ENCODE measurements at regions not wholly inside any gene's neighbourhood (a gene's known extent, or its start where the extent isn't known, plus 50 kb on each side); places are given as distances from the start of the nearest gene placed in this dataset.
A peak's percentile ranks its signal among the peaks of the same experiment; 100 is the strongest.

- no peak for DNase-seq (ENCODE audit: low read depth, low spot score)
- Histone ChIP-seq H3K9me3 (ENCODE audit: low read depth, low read length) (no peaks in the 10 kb centered on the region), H3K4me3 (no peak overlapping the region), H3K27ac (no peak overlapping the region), H3K36me3 (ENCODE audit: insufficient read depth, low read length) (no peaks in the 10 kb centered on the region), H3K9ac (ENCODE audit: insufficient read length) (no peak overlapping the region)
- TF ChIP-seq POLR2AphosphoS5 (IDR thresholded peaks at IDR 0.05; ENCODE audit: borderline replicate concordance, low read depth, low read length) (no peak), EZH2 (IDR thresholded peaks at IDR 0.05) (no peak), FOXP2 (optimal IDR thresholded peaks at IDR 0.05; ENCODE audit: control extremely low read depth, extremely low read length, insufficient read depth) (no peak)
Measured at GRCh38 chr4:177558995-177559394, 116.8 kb upstream of the AGA start.

- no peak overlapping the region for H3K4me3 ChIP-seq
- no peaks in the 10 kb centered on the region for H3K36me3 ChIP-seq (ENCODE audit: insufficient read depth, low read length)
- no peak overlapping the region for H3K9ac ChIP-seq (ENCODE audit: insufficient read length)
- H3K9me3 ChIP-seq (ENCODE audit: low read depth, low read length), result no peaks in the 10 kb centered on the region
- TF ChIP-seq FOXP2 (optimal IDR thresholded peaks at IDR 0.05; ENCODE audit: control extremely low read depth, extremely low read length, insufficient read depth) (no peak), EZH2 (IDR thresholded peaks at IDR 0.05) (no peak), POLR2AphosphoS5 (IDR thresholded peaks at IDR 0.05; ENCODE audit: borderline replicate concordance, low read depth, low read length) (no peak)
- DNase-seq (ENCODE audit: low read depth, low spot score), result no peak
- no peak overlapping the region for H3K27ac ChIP-seq
Measured at GRCh38 chr4:177562163-177562562, 119.9 kb upstream of the AGA start.

GRCh38 chr4:177562859-177563258 lies 120.6 kb upstream of the AGA start:
- H3K9me3 ChIP-seq (ENCODE audit: low read depth, low read length), result no peaks in the 10 kb centered on the region
- H3K9ac ChIP-seq (ENCODE audit: insufficient read length), result no peak overlapping the region
- TF ChIP-seq EZH2 (IDR thresholded peaks at IDR 0.05) (no peak), FOXP2 (optimal IDR thresholded peaks at IDR 0.05; ENCODE audit: control extremely low read depth, extremely low read length, insufficient read depth) (no peak), POLR2AphosphoS5 (IDR thresholded peaks at IDR 0.05; ENCODE audit: borderline replicate concordance, low read depth, low read length) (no peak)
- H3K4me3 ChIP-seq, result no peak overlapping the region
- no peak for DNase-seq (ENCODE audit: low read depth, low spot score)
- H3K27ac ChIP-seq, result no peak overlapping the region
- no peaks in the 10 kb centered on the region for H3K36me3 ChIP-seq (ENCODE audit: insufficient read depth, low read length)

GRCh38 chr4:177566691-177567090 lies 124.5 kb upstream of the AGA start:
- Histone ChIP-seq H3K9ac (ENCODE audit: insufficient read length) (no peak overlapping the region), H3K36me3 (ENCODE audit: insufficient read depth, low read length) (no peaks in the 10 kb centered on the region), H3K4me3 (no peak overlapping the region), H3K27ac (no peak overlapping the region), H3K9me3 (ENCODE audit: low read depth, low read length) (no peaks in the 10 kb centered on the region)
- TF ChIP-seq POLR2AphosphoS5 (IDR thresholded peaks at IDR 0.05; ENCODE audit: borderline replicate concordance, low read depth, low read length), result no peak
- no peak for TF ChIP-seq EZH2 (IDR thresholded peaks at IDR 0.05)
- no peak for TF ChIP-seq FOXP2 (optimal IDR thresholded peaks at IDR 0.05; ENCODE audit: control extremely low read depth, extremely low read length, insufficient read depth)
- DNase-seq (ENCODE audit: low read depth, low spot score), result no peak

GRCh38 chr4:177568931-177569330 lies 126.7 kb upstream of the AGA start:
- no peaks in the 10 kb centered on the region for H3K36me3 ChIP-seq (ENCODE audit: insufficient read depth, low read length)
- H3K9ac ChIP-seq (ENCODE audit: insufficient read length), result no peak overlapping the region
- H3K4me3 ChIP-seq, result no peak overlapping the region
- no peak for DNase-seq (ENCODE audit: low read depth, low spot score)
- TF ChIP-seq POLR2AphosphoS5 (IDR thresholded peaks at IDR 0.05; ENCODE audit: borderline replicate concordance, low read depth, low read length) (no peak), FOXP2 (optimal IDR thresholded peaks at IDR 0.05; ENCODE audit: control extremely low read depth, extremely low read length, insufficient read depth) (no peak), EZH2 (IDR thresholded peaks at IDR 0.05) (no peak)
- no peak overlapping the region for H3K27ac ChIP-seq
- no peaks in the 10 kb centered on the region for H3K9me3 ChIP-seq (ENCODE audit: low read depth, low read length)

GRCh38 chr4:177569434-177569833 lies 127.2 kb upstream of the AGA start:
- no peak overlapping the region for H3K9ac ChIP-seq (ENCODE audit: insufficient read length)
- no peaks in the 10 kb centered on the region for H3K36me3 ChIP-seq (ENCODE audit: insufficient read depth, low read length)

GRCh38 chr4:177573507-177573906 lies 131.3 kb upstream of the AGA start:
- Histone ChIP-seq H3K9me3 (ENCODE audit: low read depth, low read length) (no peaks in the 10 kb centered on the region), H3K27ac (no peak overlapping the region), H3K36me3 (ENCODE audit: insufficient read depth, low read length) (no peaks in the 10 kb centered on the region), H3K9ac (ENCODE audit: insufficient read length) (no peak overlapping the region), H3K4me3 (no peak overlapping the region)
- peak; percentile 40 for DNase-seq (ENCODE audit: low read depth, low spot score)
- TF ChIP-seq FOXP2 (optimal IDR thresholded peaks at IDR 0.05; ENCODE audit: control extremely low read depth, extremely low read length, insufficient read depth) (no peak), POLR2AphosphoS5 (IDR thresholded peaks at IDR 0.05; ENCODE audit: borderline replicate concordance, low read depth, low read length) (no peak), EZH2 (IDR thresholded peaks at IDR 0.05) (no peak)

More at GRCh38 chr4:177569434-177569833, 127.2 kb upstream of the AGA start:
- Histone ChIP-seq H3K27ac (no peak overlapping the region), H3K9me3 (ENCODE audit: low read depth, low read length) (no peaks in the 10 kb centered on the region), H3K4me3 (no peak overlapping the region)
- TF ChIP-seq FOXP2 (optimal IDR thresholded peaks at IDR 0.05; ENCODE audit: control extremely low read depth, extremely low read length, insufficient read depth) (no peak), POLR2AphosphoS5 (IDR thresholded peaks at IDR 0.05; ENCODE audit: borderline replicate concordance, low read depth, low read length) (no peak), EZH2 (IDR thresholded peaks at IDR 0.05) (no peak)
- no peak for DNase-seq (ENCODE audit: low read depth, low spot score)

- TF ChIP-seq POLR2AphosphoS5 (IDR thresholded peaks at IDR 0.05; ENCODE audit: borderline replicate concordance, low read depth, low read length) (no peak), EZH2 (IDR thresholded peaks at IDR 0.05) (no peak), FOXP2 (optimal IDR thresholded peaks at IDR 0.05; ENCODE audit: control extremely low read depth, extremely low read length, insufficient read depth) (no peak)
- no peak for DNase-seq (ENCODE audit: low read depth, low spot score)
Measured at GRCh38 chr4:177574446-177574845, 132.2 kb upstream of the AGA start.

GRCh38 chr4:177579649-177580048 lies 137.4 kb upstream of the AGA start:
- H3K36me3 ChIP-seq (ENCODE audit: insufficient read depth, low read length), result no peaks in the 10 kb centered on the region
- no peak overlapping the region for H3K4me3 ChIP-seq
- H3K9ac ChIP-seq (ENCODE audit: insufficient read length), result no peak overlapping the region
- H3K27ac ChIP-seq, result no peak overlapping the region
- DNase-seq (ENCODE audit: low read depth, low spot score), result no peak
- no peak for TF ChIP-seq POLR2AphosphoS5 (IDR thresholded peaks at IDR 0.05; ENCODE audit: borderline replicate concordance, low read depth, low read length)
- TF ChIP-seq EZH2 (IDR thresholded peaks at IDR 0.05), result no peak
- no peak for TF ChIP-seq FOXP2 (optimal IDR thresholded peaks at IDR 0.05; ENCODE audit: control extremely low read depth, extremely low read length, insufficient read depth)
- H3K9me3 ChIP-seq (ENCODE audit: low read depth, low read length), result no peaks in the 10 kb centered on the region

More at GRCh38 chr4:177574446-177574845, 132.2 kb upstream of the AGA start:
- Histone ChIP-seq H3K4me3 (no peak overlapping the region), H3K9me3 (ENCODE audit: low read depth, low read length) (no peaks in the 10 kb centered on the region), H3K27ac (no peak overlapping the region), H3K36me3 (ENCODE audit: insufficient read depth, low read length) (no peaks in the 10 kb centered on the region), H3K9ac (ENCODE audit: insufficient read length) (no peak overlapping the region)
